HEK293 (cell line): ENCODE measurements at regions not wholly inside any gene's neighbourhood (a gene's known extent, or its start where the extent isn't known, plus 50 kb on each side); places are given as distances from the start of the nearest gene placed in this dataset.

Experiments
- SCRT1 ChIP-seq: fragments of 450-650 bp; formaldehyde crosslinking; IDR thresholded peaks from 2 replicates; pipeline ENCODE4 v1.5.1; 2016; ENCODE audit warnings: missing biosample characterization, missing genetic modification characterization, borderline replicate concordance
- TSHZ1 ChIP-seq: fragments of 450-650 bp; formaldehyde crosslinking; IDR thresholded peaks from 2 replicates; pipeline ENCODE4 v1.5.1; 2016; ENCODE audit warnings: missing biosample characterization, missing genetic modification characterization, borderline replicate concordance
- ZNF239 ChIP-seq: fragments of 450-650 bp; formaldehyde crosslinking; IDR thresholded peaks from 2 replicates; pipeline ENCODE4 v1.5.1; 2016; ENCODE audit warnings: missing biosample characterization, missing genetic modification characterization
- ZNF26 ChIP-seq: fragments of 450-650 bp; formaldehyde crosslinking; IDR thresholded peaks from 2 replicates; pipeline ENCODE4 v1.5.1; 2016; ENCODE audit warnings: missing biosample characterization, missing genetic modification characterization
- ZNF274 ChIP-seq, 2 experiments: fragments of 200-500 bp in 1 of 2; fragments of 450-650 bp in 1 of 2; sonication (Bioruptor generic) in 1 of 2; formaldehyde crosslinking in 1 of 2; IDR thresholded peaks; 2 replicates each; pipeline versions ENCODE4 v1.5.1 to v1.6.1; 2014 to 2016; ENCODE audit warnings: borderline replicate concordance in 1 of 2, inconsistent platforms in 1 of 2, low read length in 1 of 2, missing biosample characterization in 1 of 2, missing genetic modification characterization in 1 of 2
- ZNF530 ChIP-seq: fragments of 450-650 bp; formaldehyde crosslinking; IDR thresholded peaks from 2 replicates; pipeline ENCODE4 v1.5.1; 2016; ENCODE audit warnings: low read depth, missing biosample characterization, missing genetic modification characterization
- TF ChIP-seq, protein P1 (sequence below): fragments of 450-650 bp; formaldehyde crosslinking; IDR thresholded peaks from 2 replicates; pipeline ENCODE4 v1.5.1; 2017; ENCODE audit warnings: missing biosample characterization, missing genetic modification characterization
- TF ChIP-seq, protein P2 (sequence below): fragments of 450-650 bp; formaldehyde crosslinking; IDR thresholded peaks from 2 replicates; pipeline ENCODE4 v1.5.1; 2016; ENCODE audit warnings: missing biosample characterization, missing genetic modification characterization
- TF ChIP-seq, protein P3 (sequence below): fragments of 450-650 bp; formaldehyde crosslinking; IDR thresholded peaks from 2 replicates; pipeline ENCODE4 v1.5.1; 2016; ENCODE audit warnings: missing biosample characterization, missing genetic modification characterization

GRCh38 chr20:54356801-54357200, 118.6 kb upstream of the DOK5 start:
- TF ChIP-seq SCRT1 (tag by site-specific recombination): no peak
- TF ChIP-seq, protein P1, sequence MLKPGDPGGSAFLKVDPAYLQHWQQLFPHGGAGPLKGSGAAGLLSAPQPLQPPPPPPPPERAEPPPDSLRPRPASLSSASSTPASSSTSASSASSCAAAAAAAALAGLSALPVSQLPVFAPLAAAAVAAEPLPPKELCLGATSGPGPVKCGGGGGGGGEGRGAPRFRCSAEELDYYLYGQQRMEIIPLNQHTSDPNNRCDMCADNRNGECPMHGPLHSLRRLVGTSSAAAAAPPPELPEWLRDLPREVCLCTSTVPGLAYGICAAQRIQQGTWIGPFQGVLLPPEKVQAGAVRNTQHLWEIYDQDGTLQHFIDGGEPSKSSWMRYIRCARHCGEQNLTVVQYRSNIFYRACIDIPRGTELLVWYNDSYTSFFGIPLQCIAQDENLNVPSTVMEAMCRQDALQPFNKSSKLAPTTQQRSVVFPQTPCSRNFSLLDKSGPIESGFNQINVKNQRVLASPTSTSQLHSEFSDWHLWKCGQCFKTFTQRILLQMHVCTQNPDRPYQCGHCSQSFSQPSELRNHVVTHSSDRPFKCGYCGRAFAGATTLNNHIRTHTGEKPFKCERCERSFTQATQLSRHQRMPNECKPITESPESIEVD (tag by site-specific recombination): no peak
- no peak for TF ChIP-seq ZNF26
- TF ChIP-seq TSHZ1 (tag by site-specific recombination): no peak
- TF ChIP-seq ZNF530 (tag by site-specific recombination): no peak
- TF ChIP-seq, protein P2, sequence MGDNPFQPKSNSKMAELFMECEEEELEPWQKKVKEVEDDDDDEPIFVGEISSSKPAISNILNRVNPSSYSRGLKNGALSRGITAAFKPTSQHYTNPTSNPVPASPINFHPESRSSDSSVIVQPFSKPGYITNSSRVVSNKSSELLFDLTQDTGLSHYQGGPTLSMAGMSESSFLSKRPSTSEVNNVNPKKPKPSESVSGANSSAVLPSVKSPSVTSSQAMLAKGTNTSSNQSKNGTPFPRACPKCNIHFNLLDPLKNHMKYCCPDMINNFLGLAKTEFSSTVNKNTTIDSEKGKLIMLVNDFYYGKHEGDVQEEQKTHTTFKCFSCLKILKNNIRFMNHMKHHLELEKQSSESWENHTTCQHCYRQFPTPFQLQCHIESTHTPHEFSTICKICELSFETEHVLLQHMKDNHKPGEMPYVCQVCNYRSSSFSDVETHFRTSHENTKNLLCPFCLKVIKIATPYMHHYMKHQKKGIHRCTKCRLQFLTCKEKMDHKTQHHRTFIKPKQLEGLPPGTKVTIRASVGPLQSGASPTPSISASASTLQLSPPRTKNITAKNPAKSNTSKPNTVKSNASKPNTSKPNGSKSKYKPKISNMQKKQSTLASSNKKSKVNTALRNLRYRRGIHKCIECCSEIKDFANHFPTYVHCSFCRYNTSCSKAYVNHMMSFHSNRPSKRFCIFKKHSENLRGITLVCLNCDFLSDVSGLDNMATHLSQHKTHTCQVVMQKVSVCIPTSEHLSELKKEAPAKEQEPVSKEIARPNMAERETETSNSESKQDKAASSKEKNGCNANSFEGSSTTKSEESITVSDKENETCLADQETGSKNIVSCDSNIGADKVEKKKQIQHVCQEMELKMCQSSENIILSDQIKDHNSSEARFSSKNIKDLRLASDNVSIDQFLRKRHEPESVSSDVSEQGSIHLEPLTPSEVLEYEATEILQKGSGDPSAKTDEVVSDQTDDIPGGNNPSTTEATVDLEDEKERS (tag by site-specific recombination): no peak
- TF ChIP-seq ZNF239 (tag by site-specific recombination): no peak
- TF ChIP-seq, protein P3, sequence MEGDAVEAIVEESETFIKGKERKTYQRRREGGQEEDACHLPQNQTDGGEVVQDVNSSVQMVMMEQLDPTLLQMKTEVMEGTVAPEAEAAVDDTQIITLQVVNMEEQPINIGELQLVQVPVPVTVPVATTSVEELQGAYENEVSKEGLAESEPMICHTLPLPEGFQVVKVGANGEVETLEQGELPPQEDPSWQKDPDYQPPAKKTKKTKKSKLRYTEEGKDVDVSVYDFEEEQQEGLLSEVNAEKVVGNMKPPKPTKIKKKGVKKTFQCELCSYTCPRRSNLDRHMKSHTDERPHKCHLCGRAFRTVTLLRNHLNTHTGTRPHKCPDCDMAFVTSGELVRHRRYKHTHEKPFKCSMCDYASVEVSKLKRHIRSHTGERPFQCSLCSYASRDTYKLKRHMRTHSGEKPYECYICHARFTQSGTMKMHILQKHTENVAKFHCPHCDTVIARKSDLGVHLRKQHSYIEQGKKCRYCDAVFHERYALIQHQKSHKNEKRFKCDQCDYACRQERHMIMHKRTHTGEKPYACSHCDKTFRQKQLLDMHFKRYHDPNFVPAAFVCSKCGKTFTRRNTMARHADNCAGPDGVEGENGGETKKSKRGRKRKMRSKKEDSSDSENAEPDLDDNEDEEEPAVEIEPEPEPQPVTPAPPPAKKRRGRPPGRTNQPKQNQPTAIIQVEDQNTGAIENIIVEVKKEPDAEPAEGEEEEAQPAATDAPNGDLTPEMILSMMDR: no peak
- no peak for TF ChIP-seq ZNF274 (IDR thresholded peaks at IDR 0.05; ENCODE audit: low read length)
- TF ChIP-seq ZNF274 (tag by site-specific recombination; IDR thresholded peaks at IDR 0.05; ENCODE audit: borderline replicate concordance): no peak
